GM12878 (cell line): ENCODE measurements at regions not wholly inside any gene's neighbourhood (a gene's known extent, or its start where the extent isn't known, plus 50 kb on each side); places are given as distances from the start of the nearest gene placed in this dataset.

ENCODE experiments used
- ATAC-seq: fragments of 200-7000 bp; cut with Tn5 transposase; 3 replicates; pipeline ENCODE4 v1.9.1; 2020; ENCODE audit warnings: mild to moderate bottlenecking, moderate library complexity
- BruUV-seq: library from RNA; stranded (reverse); fragments of 400-500 nt; replicated peaks from 2 replicates; lab custom pipeline; 2021; lab: Mats Ljungman, UMichigan
- CTCF ChIA-PET: fragments of 300-600 bp; sonication (Branson Sonifier 250); formaldehyde crosslinking; extraction: SDS; loops from one replicate; lab custom pipeline; 2021; ENCODE audit warnings: inconsistent platforms; lab: Yijun Ruan, JAX
- POLR2A ChIA-PET: fragments of 350-600 bp; formaldehyde crosslinking; extraction: SDS; loops from one replicate; lab custom pipeline; 2021; ENCODE audit warnings: inconsistent platforms; lab: Charles Lee
- RAD21 ChIA-PET: fragments of 300-600 bp; sonication (Branson Sonifier 250); formaldehyde crosslinking; loops from one replicate; lab custom pipeline; 2023; ENCODE audit warnings: antibody characterized with exemption; ENCODE audit not compliant: unreplicated experiment; lab: Charles Lee
- SMC1A ChIA-PET: fragments of 300-600 bp; sonication (Branson Sonifier 250); formaldehyde crosslinking; loops from one replicate; lab custom pipeline; 2023; ENCODE audit not compliant: unreplicated experiment, uncharacterized antibody; lab: Charles Lee
- DNase-seq: peaks from one replicate; pipeline ENCODE4 v3.0.0-alpha.2; 2011; ENCODE audit warnings: low read depth, low spot score
- FAIRE-seq: peaks from 3 replicates; lab custom pipeline; 2011; peaks lifted over from hg19 to GRCh38; lab: Jason Lieb, UNC
- H2AFZ ChIP-seq: 2 replicates; pipeline ENCODE4 v1.6.0; 2011; ENCODE audit warnings: low read depth, low read length, control low read depth; ENCODE audit not compliant: control insufficient read depth
- H3K27ac ChIP-seq: 2 replicates; pipeline ENCODE4 v1.5.1; 2011; ENCODE audit warnings: control low read depth; ENCODE audit not compliant: control insufficient read depth, insufficient read depth
- H3K27me3 ChIP-seq, 2 experiments: replicated peaks in 1 of 2; 2 replicates each; pipeline versions ENCODE4 v1.6.0 to v1.6.1; 2011; ENCODE audit warnings: low read length in 1 of 2; ENCODE audit not compliant: control insufficient read depth in 2 of 2, insufficient read depth in 2 of 2
- H3K36me3 ChIP-seq, 2 experiments: 2 replicates each; pipeline ENCODE4 v1.5.1; 2011; ENCODE audit warnings: low read length in 1 of 2; ENCODE audit not compliant: control insufficient read depth in 2 of 2, insufficient read depth in 2 of 2
- H3K4me1 ChIP-seq: 2 replicates; pipeline ENCODE4 v1.6.1; 2011; ENCODE audit warnings: mild to moderate bottlenecking, low read length, moderate library complexity, mixed read lengths; ENCODE audit not compliant: control insufficient read depth, insufficient read depth
- H3K4me2 ChIP-seq: 2 replicates; pipeline ENCODE4 v1.6.0; 2011; ENCODE audit warnings: control low read depth; ENCODE audit not compliant: control insufficient read depth, insufficient read depth
- H3K4me3 ChIP-seq: fragments of 200-600 bp; sonication (generic); 2 replicates; pipeline ENCODE4 v1.5.1; 2016
- H3K79me2 ChIP-seq: 2 replicates; pipeline ENCODE4 v1.6.0; 2011; ENCODE audit warnings: low read length; ENCODE audit not compliant: control insufficient read depth, insufficient read depth
- H3K9ac ChIP-seq: 2 replicates; pipeline ENCODE4 v1.8.0; 2011; ENCODE audit warnings: low read length, control low read depth, mixed read lengths; ENCODE audit not compliant: control insufficient read depth, insufficient read depth
- H3K9me3 ChIP-seq: replicated peaks from 3 replicates; pipeline ENCODE4 v1.5.1; 2011; ENCODE audit warnings: mild to moderate bottlenecking, low read length; ENCODE audit not compliant: control insufficient read depth, insufficient read depth
- H4K20me1 ChIP-seq: 2 replicates; pipeline ENCODE4 v1.6.0; 2011; ENCODE audit not compliant: control insufficient read depth, insufficient read depth
- EP300 ChIP-seq, 2 experiments: fragments of 150-350 bp in 1 of 2; IDR thresholded peaks; 2 replicates each; pipeline ENCODE4 v1.6.1; 2011 to 2012; ENCODE audit warnings: low read depth in 2 of 2, low read length in 2 of 2, borderline replicate concordance in 1 of 2, improper control_type of control experiment in 1 of 2, inconsistent platforms in 1 of 2; ENCODE audit not compliant: control insufficient read depth in 1 of 2
- JUND ChIP-seq: IDR thresholded peaks from 2 replicates; pipeline ENCODE4 v1.6.1; 2012; ENCODE audit warnings: low read depth, mild to moderate bottlenecking, low read length, improper control_type of control experiment, moderate library complexity
- POLR2A ChIP-seq: IDR thresholded peaks from 2 replicates; pipeline ENCODE4 v1.6.1; 2011; ENCODE audit warnings: low read depth, mild to moderate bottlenecking, low read length
- RAD21 ChIP-seq: IDR thresholded peaks from 2 replicates; pipeline ENCODE4 v1.6.1; 2011; ENCODE audit warnings: mild to moderate bottlenecking, low read depth, low read length, moderate library complexity; ENCODE audit not compliant: insufficient read depth
- USF2 ChIP-seq: IDR thresholded peaks from 2 replicates; pipeline ENCODE4 v1.6.1; 2011; ENCODE audit warnings: low read depth, low read length, improper control_type of control experiment, borderline replicate concordance
- YY1 ChIP-seq: IDR thresholded peaks from 2 replicates; pipeline ENCODE4 v1.6.1; 2011; ENCODE audit warnings: low read depth, mild to moderate bottlenecking, low read length
- WGBS: methylation state at CpG from one replicate; pipeline ENCODE4 v1.1.6; 2016; ENCODE audit warnings: low lambda C conversion rate; ENCODE audit not compliant: insufficient replicate concordance, insufficient coverage; ENCODE audit errors: missing lambda C conversion rate; 5-methylcytosine and 5-hydroxymethylcytosine counted together
- in situ Hi-C: fragments of 300-500 bp; cut with MboI; formaldehyde crosslinking; loops from 9 replicates; pipeline ENCODE4 v1.14.3; 2018; ENCODE audit warnings: mixed read lengths
- intact Hi-C: fragments of 100-400 bp; cut with micrococcal nuclease; formaldehyde crosslinking; loops from one replicate; pipeline ENCODE4 v1.14.2; 2022; ENCODE audit not compliant: unreplicated experiment

GRCh38 chr19:31801611-31802010 is 452.4 kb upstream of the TSHZ3 start:
- H3K9ac ChIP-seq: no peak overlapping the region
- POLR2A ChIA-PET: no interaction called here
- FAIRE-seq: no peak
- no peaks in the 10 kb centered on the region for H4K20me1 ChIP-seq
- no TSS peak for BruUV-seq
- no peaks in the 10 kb centered on the region for H3K4me1 ChIP-seq
- H3K27me3 ChIP-seq: no peaks in the 10 kb centered on the region
- DNase-seq: no peak
- in situ Hi-C loops: no loop called here
- no peak for TF ChIP-seq POLR2A
- TF ChIP-seq JUND: no peak
- H3K4me2 ChIP-seq: no peak overlapping the region
- H3K27ac ChIP-seq: no peak overlapping the region
- H3K79me2 ChIP-seq: no peaks in the 10 kb centered on the region
- CTCF ChIA-PET: no interaction called here
- intact Hi-C loops: no loop called here
- H3K36me3 ChIP-seq: no peaks in the 10 kb centered on the region
- H3K4me3 ChIP-seq: no peak overlapping the region
- SMC1A ChIA-PET: no interaction called here
- no peaks in the 10 kb centered on the region; the same call in 2 of the 3 replicates for H3K9me3 ChIP-seq
- RAD21 ChIA-PET: no interaction called here
- 23% methylated on average over 4 of the region's 4 CpGs for WGBS
- no peak for ATAC-seq
- H2AFZ ChIP-seq: no peak overlapping the region

GRCh38 chr19:31803835-31804446 is 454.7 kb upstream of the TSHZ3 start:
- TF ChIP-seq YY1 (no peak), RAD21 (no peak), USF2 (no peak), EP300 (IDR thresholded peaks at IDR 0.05; ENCODE audit: borderline replicate concordance in 1 of 2, control insufficient read depth in 1 of 2, low read depth in 2 of 2, low read length in 2 of 2) (no peak)
- Histone ChIP-seq H3K4me2 (no peak overlapping the region), H3K4me1 (no peaks in the 10 kb centered on the region), H4K20me1 (no peaks in the 10 kb centered on the region), H2AFZ (no peak overlapping the region), H3K9me3 (no peaks in the 10 kb centered on the region; the same call in 2 of the 3 replicates), H3K9ac (no peak overlapping the region), H3K36me3 (no peaks in the 10 kb centered on the region), H3K79me2 (no peaks in the 10 kb centered on the region), H3K27ac (no peak overlapping the region), H3K4me3 (no peak overlapping the region), H3K27me3 (no peaks in the 10 kb centered on the region)
- ChIA-PET RAD21 (no interaction called here), SMC1A (no interaction called here), POLR2A (no interaction called here), CTCF (no interaction called here)
- ATAC-seq (no peak), DNase-seq (no peak), FAIRE-seq (no peak)
- in situ Hi-C loops: no loop called here
- intact Hi-C loops: no loop called here
- BruUV-seq: no TSS peak
- WGBS: 15% methylated on average over 6 of the region's 6 CpGs
